ENCODE measurements at regions not wholly inside any gene's neighbourhood (a gene's known extent, or its start where the extent isn't known, plus 50 kb on each side); places are given as distances from the start of the nearest gene placed in this dataset.

DNA sequence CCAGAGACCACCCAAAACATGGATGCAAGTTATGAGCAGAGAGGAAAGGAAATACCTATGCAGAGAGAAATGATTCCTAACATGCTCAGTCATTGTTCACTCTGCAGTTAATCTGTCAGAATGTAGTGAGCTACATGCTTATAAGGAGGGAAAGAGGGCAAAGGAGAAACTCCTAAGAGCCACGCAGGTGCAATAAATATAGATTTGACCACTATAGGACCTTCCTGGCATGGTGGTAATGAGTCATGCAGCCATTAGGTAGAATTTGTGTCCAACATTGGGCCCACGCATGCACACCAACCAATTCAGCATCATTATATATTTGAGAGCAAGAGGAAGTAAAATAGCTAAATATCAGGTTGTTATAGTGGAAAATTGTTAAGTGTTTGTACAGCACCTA is 699.9 kb downstream of the DSC3 start:
- TF ChIP-seq CTCF (IDR thresholded peaks at IDR 0.05) (no peak), POLR2A (IDR thresholded peaks at IDR 0.05) (no peak)

Data from body of pancreas (tissue), 4 donors.